ENCODE measurements at regions not wholly inside any gene's neighbourhood (a gene's known extent, or its start where the extent isn't known, plus 50 kb on each side); places are given as distances from the start of the nearest gene placed in this dataset.

- TF ChIP-seq ELF4 (CRISPR knock-in tag; IDR thresholded peaks at IDR 0.05; ENCODE audit: low read depth) (no peak), CTCF (IDR thresholded peaks at IDR 0.05) (no peak), TEAD4 (CRISPR knock-in tag; IDR thresholded peaks at IDR 0.05) (no peak), MAX (CRISPR knock-in tag; IDR thresholded peaks at IDR 0.05) (no peak)
- TF ChIP-seq, protein P1, sequence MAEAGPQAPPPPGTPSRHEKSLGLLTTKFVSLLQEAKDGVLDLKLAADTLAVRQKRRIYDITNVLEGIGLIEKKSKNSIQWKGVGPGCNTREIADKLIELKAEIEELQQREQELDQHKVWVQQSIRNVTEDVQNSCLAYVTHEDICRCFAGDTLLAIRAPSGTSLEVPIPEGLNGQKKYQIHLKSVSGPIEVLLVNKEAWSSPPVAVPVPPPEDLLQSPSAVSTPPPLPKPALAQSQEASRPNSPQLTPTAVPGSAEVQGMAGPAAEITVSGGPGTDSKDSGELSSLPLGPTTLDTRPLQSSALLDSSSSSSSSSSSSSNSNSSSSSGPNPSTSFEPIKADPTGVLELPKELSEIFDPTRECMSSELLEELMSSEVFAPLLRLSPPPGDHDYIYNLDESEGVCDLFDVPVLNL (CRISPR knock-in tag; IDR thresholded peaks at IDR 0.05; ENCODE audit: borderline replicate concordance, low read depth) = no peak
- TF ChIP-seq, protein P2, sequence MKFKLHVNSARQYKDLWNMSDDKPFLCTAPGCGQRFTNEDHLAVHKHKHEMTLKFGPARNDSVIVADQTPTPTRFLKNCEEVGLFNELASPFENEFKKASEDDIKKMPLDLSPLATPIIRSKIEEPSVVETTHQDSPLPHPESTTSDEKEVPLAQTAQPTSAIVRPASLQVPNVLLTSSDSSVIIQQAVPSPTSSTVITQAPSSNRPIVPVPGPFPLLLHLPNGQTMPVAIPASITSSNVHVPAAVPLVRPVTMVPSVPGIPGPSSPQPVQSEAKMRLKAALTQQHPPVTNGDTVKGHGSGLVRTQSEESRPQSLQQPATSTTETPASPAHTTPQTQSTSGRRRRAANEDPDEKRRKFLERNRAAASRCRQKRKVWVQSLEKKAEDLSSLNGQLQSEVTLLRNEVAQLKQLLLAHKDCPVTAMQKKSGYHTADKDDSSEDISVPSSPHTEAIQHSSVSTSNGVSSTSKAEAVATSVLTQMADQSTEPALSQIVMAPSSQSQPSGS (CRISPR knock-in tag; IDR thresholded peaks at IDR 0.05; ENCODE audit: borderline replicate concordance, low read depth) = no peak
- TF ChIP-seq, protein P3, sequence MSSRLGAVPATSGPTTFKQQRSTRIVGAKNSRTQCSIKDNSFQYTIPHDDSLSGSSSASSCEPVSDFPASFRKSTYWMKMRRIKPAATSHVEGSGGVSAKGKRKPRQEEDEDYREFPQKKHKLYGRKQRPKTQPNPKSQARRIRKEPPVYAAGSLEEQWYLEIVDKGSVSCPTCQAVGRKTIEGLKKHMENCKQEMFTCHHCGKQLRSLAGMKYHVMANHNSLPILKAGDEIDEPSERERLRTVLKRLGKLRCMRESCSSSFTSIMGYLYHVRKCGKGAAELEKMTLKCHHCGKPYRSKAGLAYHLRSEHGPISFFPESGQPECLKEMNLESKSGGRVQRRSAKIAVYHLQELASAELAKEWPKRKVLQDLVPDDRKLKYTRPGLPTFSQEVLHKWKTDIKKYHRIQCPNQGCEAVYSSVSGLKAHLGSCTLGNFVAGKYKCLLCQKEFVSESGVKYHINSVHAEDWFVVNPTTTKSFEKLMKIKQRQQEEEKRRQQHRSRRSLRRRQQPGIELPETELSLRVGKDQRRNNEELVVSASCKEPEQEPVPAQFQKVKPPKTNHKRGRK (CRISPR knock-in tag; IDR thresholded peaks at IDR 0.05; ENCODE audit: borderline replicate concordance) = no peak
Measured at GRCh38 chr6:11419763-11420453, 117.6 kb upstream of the TMEM170B start.

Data from WTC11 (cell line).